Activated CD4-positive, alpha-beta T cell treated with anti-CD3 and anti-CD28 coated beads, Interleukin-2, amount 50 U/mL, for 16 hours (primary cell): ENCODE measurements at regions not wholly inside any gene's neighbourhood (a gene's known extent, or its start where the extent isn't known, plus 50 kb on each side); places are given as distances from the start of the nearest gene placed in this dataset.

Source experiments
- DNase-seq: peaks from one replicate; pipeline ENCODE4 v3.0.0-alpha.2; 2020

- DNase-seq = no peak
Observed at GRCh38 chr6:90434094-90434493, 137.5 kb upstream of the BACH2 start.

GRCh38 chr6:90432937-90433336 lies 136.3 kb upstream of the BACH2 start:
- DNase-seq = no peak

GRCh38 chr6:90432041-90432775 lies 135.6 kb upstream of the BACH2 start:
- no peak for DNase-seq

GRCh38 chr6:90431576-90431975 lies 134.9 kb upstream of the BACH2 start:
- no peak for DNase-seq

- no peak for DNase-seq
Observed at GRCh38 chr6:90429713-90430112, 133.1 kb upstream of the BACH2 start.

- no peak for DNase-seq
Observed at GRCh38 chr6:90428514-90428913, 131.9 kb upstream of the BACH2 start.

- DNase-seq = peak; percentile 76
Observed at GRCh38 chr6:90425161-90425641, 128.6 kb upstream of the BACH2 start.

- no peak for DNase-seq
Observed at GRCh38 chr6:90424580-90424979, 127.9 kb upstream of the BACH2 start.

- no peak for DNase-seq
Observed at GRCh38 chr6:90421666-90422065, 125.0 kb upstream of the BACH2 start.

- no peak for DNase-seq
Observed at GRCh38 chr6:90420500-90420899, 123.9 kb upstream of the BACH2 start.

GRCh38 chr6:90417385-90417784 lies 120.7 kb upstream of the BACH2 start:
- DNase-seq = no peak

- no peak for DNase-seq
Observed at GRCh38 chr6:90416322-90416721, 119.7 kb upstream of the BACH2 start.

GRCh38 chr6:90415178-90415577 lies 118.5 kb upstream of the BACH2 start:
- DNase-seq = no peak

- no peak for DNase-seq
Observed at GRCh38 chr6:90414352-90414751, 117.7 kb upstream of the BACH2 start.

- peak; percentile 77 for DNase-seq
Observed at GRCh38 chr6:90413867-90414266, 117.2 kb upstream of the BACH2 start.

GRCh38 chr6:90413396-90413795 lies 116.8 kb upstream of the BACH2 start:
- DNase-seq = no peak

- no peak for DNase-seq
Observed at GRCh38 chr6:90412538-90413369, 116.1 kb upstream of the BACH2 start.

- peak; percentile 87 for DNase-seq
Observed at GRCh38 chr6:90411292-90411781, 114.7 kb upstream of the BACH2 start.

GRCh38 chr6:90409700-90410099 lies 113.1 kb upstream of the BACH2 start:
- DNase-seq = no peak

GRCh38 chr6:90406957-90407356 lies 110.3 kb upstream of the BACH2 start:
- DNase-seq = no peak

GRCh38 chr6:90406142-90406794 lies 109.6 kb upstream of the BACH2 start:
- peak; percentile 86 for DNase-seq

- no peak for DNase-seq
Observed at GRCh38 chr6:90403489-90404381, 107.1 kb upstream of the BACH2 start.
